ENCODE measurements at regions not wholly inside any gene's neighbourhood (a gene's known extent, or its start where the extent isn't known, plus 50 kb on each side); places are given as distances from the start of the nearest gene placed in this dataset.

DNA sequence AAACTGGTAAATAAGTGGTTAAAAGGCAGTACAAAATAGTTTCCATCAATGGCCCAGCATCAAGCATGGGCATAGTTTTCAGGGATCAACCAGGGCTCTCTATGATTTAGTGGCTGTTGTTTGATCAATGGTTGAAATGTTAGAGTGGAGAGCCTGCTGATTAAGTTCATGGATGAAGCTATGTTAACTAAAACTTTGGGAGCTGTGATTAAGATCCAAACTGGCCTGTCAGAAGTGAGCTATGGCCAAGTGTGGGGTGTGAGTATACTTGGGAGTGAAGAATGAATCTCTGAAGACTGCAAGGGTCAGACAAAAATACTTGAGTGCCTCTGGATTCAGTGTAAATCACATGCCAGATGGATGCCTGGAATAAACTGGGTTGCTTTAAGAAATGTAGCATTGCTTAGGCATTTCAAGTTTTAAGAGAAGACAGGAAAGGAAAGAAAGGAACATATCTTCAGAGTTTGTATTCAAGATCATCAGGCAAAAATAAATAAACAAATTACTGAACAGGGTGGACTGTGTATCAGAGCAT lies 422.2 kb upstream of the ADAMTS9 start:
- DNase-seq = no peak

DNA sequence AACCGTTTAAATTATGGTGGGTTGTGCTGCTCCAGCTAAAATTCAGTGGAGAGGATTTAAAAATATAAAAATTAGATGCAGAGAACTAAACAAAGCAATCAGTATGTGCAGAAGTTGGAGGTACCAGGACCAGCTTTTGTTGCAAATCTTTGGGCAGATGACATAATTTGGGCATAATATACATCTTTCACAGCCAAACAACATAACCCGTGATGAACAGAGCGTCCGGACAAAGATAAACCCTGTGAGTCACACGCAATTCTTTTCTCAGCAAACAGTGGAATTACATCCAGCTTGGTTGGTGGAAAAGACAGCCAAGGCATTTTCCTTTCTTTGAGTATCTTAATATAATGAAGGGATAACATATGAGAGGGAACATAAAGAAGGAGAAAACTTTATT lies 419.4 kb upstream of the ADAMTS9 start:
- DNase-seq = no peak

DNA sequence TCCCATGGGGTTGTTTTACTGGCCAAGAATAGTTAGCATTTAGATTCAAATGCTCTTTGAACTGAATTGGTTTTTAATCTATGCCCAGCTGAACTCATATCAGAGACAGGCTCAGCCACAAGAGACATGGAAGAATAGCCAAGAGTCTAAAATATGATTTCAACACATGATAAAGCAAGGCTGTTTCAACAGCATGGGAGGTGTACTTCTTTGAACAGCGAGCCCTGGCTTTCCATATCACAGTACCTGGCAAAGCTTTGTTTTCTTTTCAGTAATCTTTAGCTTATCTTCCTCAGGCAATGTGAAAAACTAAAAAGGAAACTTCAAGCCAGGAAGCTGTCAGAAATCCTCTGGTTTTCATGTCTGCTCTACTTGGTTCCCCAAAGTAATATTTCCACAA lies 413.6 kb upstream of the ADAMTS9 start:
- no peak for DNase-seq

DNA sequence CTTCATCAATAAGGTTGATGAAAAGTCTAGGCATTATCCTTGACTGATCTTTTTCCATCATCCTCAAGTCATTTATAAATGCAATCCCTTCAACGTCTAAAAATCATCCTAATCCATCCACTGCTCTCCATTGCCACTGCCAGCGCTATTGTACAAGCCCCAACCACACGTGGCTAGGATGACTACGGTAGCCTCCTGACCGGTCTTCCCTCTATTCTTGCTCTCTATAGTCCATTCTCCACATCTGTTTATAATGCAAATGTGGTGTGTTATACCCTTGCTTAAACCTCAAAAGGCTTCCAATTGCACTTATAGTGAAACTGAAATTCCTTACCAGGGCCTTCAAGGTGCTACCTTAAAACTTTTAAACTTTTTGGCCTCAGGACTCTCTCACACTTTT lies 410.6 kb upstream of the ADAMTS9 start:
- DNase-seq = no peak

- DNase-seq = no peak
Observed at GRCh38 chr3:65096110-65096745, 408.4 kb upstream of the ADAMTS9 start.

DNA sequence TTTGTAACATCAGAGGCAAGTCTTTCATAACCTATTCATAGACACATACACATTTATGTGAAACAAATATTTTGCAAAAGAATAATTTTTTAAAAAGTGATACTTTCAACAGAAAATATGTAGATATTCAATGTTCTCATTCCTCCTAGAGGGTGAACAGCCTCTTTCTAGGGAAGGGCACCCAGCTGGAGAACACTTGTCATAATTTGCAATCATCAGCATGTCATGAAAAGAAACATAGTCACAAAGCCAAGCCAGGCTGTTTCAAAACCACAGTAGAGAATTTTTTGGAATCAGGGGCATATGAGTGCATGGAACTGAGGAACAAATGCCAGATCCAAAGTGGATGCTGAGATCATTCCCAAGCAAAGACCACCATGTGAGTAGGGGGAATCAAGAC lies 406.9 kb upstream of the ADAMTS9 start:
- no peak for DNase-seq

DNA sequence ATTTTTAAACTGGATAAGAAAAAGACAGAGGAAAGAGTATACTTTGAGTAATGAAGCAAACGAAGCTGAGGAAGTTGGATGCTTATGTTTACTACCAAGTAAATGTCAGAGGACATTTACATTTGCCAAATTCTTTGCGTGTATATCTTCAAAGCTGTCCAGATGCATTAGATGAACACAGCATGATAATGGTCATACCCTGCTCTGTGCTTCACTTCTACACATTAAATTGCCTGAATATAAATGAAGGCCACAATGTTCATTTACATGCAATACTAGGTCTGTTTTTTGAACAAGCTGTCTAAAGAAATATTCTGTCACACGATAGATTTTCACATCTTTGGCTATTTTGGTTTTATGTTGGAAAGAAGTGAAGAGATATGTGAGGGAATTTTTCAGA lies 405.8 kb upstream of the ADAMTS9 start:
- no peak for DNase-seq

- no peak for DNase-seq
Observed at GRCh38 chr3:65091565-65091964, 403.8 kb upstream of the ADAMTS9 start.

DNA sequence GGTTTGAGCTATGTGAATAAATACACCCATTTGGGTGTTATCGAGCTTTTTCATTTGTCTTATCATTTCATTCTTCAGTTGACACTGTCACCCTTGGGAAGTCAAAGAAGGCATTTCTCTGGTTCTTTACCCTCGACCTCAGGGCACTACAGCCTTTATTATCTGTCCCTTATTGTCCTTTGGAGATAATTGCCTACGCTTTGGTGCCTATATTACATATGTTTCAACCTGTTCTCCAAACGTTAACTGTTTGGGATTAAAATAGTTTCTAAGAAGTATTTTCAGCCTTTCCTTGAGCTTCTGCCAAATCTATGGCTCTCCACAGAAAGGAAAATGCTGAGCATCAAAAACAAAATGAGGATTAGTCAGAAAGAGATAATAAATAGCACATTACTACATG lies 395.4 kb upstream of the ADAMTS9 start:
- no peak for DNase-seq

- no peak for DNase-seq
Observed at GRCh38 chr3:65081536-65081935, 393.7 kb upstream of the ADAMTS9 start.

GRCh38 chr3:65080432-65080831 lies 392.6 kb upstream of the ADAMTS9 start:
- DNase-seq = no peak

- no peak for DNase-seq
Observed at GRCh38 chr3:65079560-65079959, 391.8 kb upstream of the ADAMTS9 start.

DNA sequence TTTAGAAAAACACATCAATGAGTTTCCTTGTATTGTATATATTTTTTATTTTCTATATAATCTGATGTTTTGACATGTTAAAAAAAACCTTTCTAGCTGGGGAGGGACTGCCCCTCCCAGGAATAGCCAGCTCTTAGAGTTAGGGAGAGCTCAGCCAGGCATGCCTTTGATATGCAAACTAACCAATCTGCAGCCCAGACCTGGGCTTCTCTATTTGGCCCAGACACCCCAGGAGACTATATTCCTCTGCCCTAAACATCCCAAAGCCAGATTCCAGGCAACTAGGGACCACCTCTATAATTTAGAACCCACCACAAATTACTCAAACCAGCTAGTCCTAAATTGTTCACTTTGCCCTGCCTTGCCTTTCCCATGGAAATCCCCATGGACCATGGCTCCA lies 390.9 kb upstream of the ADAMTS9 start:
- no peak for DNase-seq

DNA sequence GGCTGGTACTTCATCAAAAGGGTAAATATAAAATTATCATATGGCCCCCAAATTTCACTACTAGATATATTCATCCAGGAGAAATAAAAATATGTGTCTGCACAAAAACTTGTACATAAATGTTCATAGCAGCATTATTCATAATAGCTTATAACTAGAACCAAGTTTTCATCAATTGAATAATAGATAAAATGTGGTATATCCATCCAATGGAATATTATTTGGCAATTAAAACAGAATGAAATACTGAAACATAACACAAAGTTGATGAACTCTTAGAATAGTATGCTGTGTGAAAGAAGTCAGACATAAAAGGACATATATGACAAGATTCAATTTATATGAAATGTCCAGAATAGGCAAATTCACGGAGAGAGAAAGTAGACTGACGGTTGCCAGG lies 389.3 kb upstream of the ADAMTS9 start:
- DNase-seq = no peak

- DNase-seq = no peak
Observed at GRCh38 chr3:65070968-65071367, 383.2 kb upstream of the ADAMTS9 start.

- no peak for DNase-seq
Observed at GRCh38 chr3:65060904-65061303, 373.1 kb upstream of the ADAMTS9 start.

DNA sequence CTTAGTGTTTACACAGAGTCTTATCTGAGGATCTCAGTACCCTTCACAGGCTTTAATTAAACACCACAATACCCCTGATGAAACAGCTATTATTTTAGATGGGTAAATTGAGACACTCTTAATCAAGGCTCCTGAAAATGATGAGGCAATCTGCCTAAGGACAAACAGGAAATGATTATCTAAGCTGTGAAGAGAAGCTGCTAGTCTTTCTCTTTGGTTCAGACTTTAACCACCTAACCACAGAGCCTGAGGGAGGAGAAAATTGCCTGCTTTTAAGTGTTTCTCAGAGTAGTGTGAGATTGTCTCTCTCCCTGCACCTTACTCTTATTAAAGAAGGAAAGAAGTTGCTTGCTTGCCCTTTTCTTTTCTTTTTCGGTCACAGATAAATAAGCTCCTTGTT lies 364.3 kb upstream of the ADAMTS9 start:
- no peak for DNase-seq

GRCh38 chr3:65048151-65048550 lies 360.4 kb upstream of the ADAMTS9 start:
- DNase-seq = no peak

GRCh38 chr3:65045138-65045537 lies 357.3 kb upstream of the ADAMTS9 start:
- no peak for DNase-seq

- no peak for DNase-seq
Observed at GRCh38 chr3:65044401-65044800, 356.6 kb upstream of the ADAMTS9 start.

- DNase-seq = no peak
Observed at GRCh38 chr3:65042675-65043074, 354.9 kb upstream of the ADAMTS9 start.

DNA sequence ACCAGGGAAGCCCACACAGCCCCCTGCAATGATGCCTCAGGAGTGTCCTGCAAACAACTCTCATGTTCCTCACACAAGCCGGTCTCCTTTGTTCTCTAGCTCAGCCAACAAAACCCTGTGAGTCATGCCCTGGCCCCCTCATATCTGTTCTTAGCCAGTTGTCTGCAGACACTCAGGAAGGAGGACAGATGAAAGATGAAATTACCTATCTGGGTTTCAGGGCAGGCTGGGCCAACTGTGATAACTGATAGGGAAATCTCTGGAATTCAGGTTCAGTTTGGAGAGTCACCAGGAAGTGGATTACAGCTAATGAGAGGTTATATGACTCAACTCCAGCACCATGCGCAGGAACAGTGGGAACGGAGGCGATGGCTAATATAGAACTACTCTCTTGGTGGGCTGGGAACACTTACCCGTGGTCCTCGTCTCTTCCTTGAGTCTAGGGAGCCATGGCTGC lies 352.0 kb upstream of the ADAMTS9 start:
- DNase-seq = no peak

DNA sequence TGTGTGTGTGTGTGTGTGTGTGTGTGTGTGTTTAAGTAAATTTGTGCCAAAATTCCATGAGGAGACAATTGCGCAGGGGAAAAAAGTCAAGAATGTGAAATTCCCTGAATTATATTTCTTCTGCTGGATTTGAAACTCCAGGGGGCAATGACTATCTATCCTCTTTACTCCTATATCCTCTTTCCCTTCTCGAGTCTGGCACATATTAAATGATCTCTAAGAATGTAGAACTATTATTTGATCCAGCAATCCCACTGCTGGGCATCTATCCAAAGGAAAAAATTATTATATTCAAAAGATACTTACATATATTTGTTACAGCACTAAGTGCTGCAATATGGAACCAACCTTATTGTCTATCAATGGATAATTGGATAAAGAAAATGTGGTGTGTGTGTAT lies 350.1 kb upstream of the ADAMTS9 start:
- DNase-seq = no peak

GRCh38 chr3:65035246-65035645 lies 347.4 kb upstream of the ADAMTS9 start:
- DNase-seq = no peak

DNA sequence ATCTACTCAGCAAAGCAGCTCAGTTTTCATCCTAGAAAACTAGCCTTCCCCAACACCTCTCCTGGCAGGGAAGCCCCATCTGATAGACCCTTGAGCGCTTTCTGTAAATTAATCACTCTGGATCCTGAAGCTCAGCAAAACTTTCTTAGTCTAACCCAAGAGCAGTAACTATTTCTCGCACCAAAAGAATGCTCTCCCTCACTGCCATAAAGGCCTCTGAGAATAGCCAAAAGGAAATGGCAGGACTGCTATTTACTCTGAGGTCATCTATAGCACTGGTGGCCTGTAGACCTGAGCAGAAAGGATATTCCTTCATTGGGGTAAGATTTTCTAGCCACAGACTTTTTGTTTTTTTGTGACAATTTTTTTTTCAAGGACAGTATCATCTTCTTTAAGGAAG lies 345.8 kb upstream of the ADAMTS9 start:
- no peak for DNase-seq

All from retina (tissue), 1 donor.